Upper lobe of left lung (tissue), 6 donors: ENCODE measurements at regions not wholly inside any gene's neighbourhood (a gene's known extent, or its start where the extent isn't known, plus 50 kb on each side); places are given as distances from the start of the nearest gene placed in this dataset.

ENCODE experiments used
- ATAC-seq, 2 donors: fragments of 200-7000 bp; cut with Tn5 transposase; one replicate each; pipeline ENCODE4 v1.9.1; 2022; ENCODE audit warnings: mild to moderate bottlenecking in 2 of 2, moderate library complexity in 2 of 2; ENCODE audit not compliant: low FRiP score in 2 of 2
- DNase-seq, 2 donors: peaks; one replicate each; pipeline ENCODE4 v3.0.0-alpha.2; 2019 to 2020
- H3K27ac ChIP-seq, 4 donors: fragments of 200-600 bp; sonication (generic); one replicate each; pipeline ENCODE4 v1.5.1; 2016 to 2019
- H3K27me3 ChIP-seq, 4 donors: fragments of 200-600 bp; sonication (generic); one replicate each; pipeline ENCODE4 v1.5.1; 2017 to 2019
- H3K36me3 ChIP-seq, 4 donors: fragments of 200-600 bp; sonication (generic); one replicate each; pipeline ENCODE4 v1.5.1; 2016 to 2019
- H3K4me1 ChIP-seq, 4 donors: fragments of 200-600 bp; sonication (generic); one replicate each; pipeline ENCODE4 v1.5.1; 2018 to 2019
- H3K4me3 ChIP-seq, 4 donors: fragments of 200-600 bp; sonication (generic); one replicate each; pipeline ENCODE4 v1.5.1; 2017 to 2019; ENCODE audit warnings: mild to moderate bottlenecking in 2 of 4, moderate library complexity in 1 of 4
- H3K9me3 ChIP-seq, 4 donors: fragments of 200-600 bp; sonication (generic); one replicate each; pipeline ENCODE4 v1.5.1; 2018 to 2019
- CTCF ChIP-seq, 6 experiments: fragments of 450-650 bp in 4 of 6; fragments of 200-600 bp in 2 of 6; sonication (generic) in 2 of 6; IDR thresholded peaks; one replicate each; pipeline ENCODE4 v1.5.1; 2016 to 2019; ENCODE audit warnings: antibody characterized with exemption in 6 of 6
- EP300 ChIP-seq, 4 donors: sonication (generic); formaldehyde crosslinking; IDR thresholded peaks; one replicate each; pipeline ENCODE4 v1.5.1; 2017; ENCODE audit warnings: antibody characterized with exemption in 4 of 4, control low read depth in 2 of 4
- POLR2A ChIP-seq, 4 donors: fragments of 450-650 bp; IDR thresholded peaks; one replicate each; pipeline ENCODE4 v1.5.1; 2016 to 2017; ENCODE audit warnings: antibody characterized with exemption in 4 of 4, mild to moderate bottlenecking in 2 of 4
- POLR2AphosphoS5 ChIP-seq, 2 donors: sonication (generic); formaldehyde crosslinking; IDR thresholded peaks; one replicate each; pipeline ENCODE4 v1.5.1; 2017; ENCODE audit warnings: antibody characterized with exemption in 2 of 2
- WGBS, 2 donors: methylation state at CpG; one replicate each; pipeline ENCODE4 v1.1.5; 2017 to 2018; 5-methylcytosine and 5-hydroxymethylcytosine counted together
- donor health status: DM: no; HTN: no; CAD: no; lungs with moderate emphysema.
- donor health status: DM: no; HTN: yes; CAD: no; lungs with severe emphysema.

DNA sequence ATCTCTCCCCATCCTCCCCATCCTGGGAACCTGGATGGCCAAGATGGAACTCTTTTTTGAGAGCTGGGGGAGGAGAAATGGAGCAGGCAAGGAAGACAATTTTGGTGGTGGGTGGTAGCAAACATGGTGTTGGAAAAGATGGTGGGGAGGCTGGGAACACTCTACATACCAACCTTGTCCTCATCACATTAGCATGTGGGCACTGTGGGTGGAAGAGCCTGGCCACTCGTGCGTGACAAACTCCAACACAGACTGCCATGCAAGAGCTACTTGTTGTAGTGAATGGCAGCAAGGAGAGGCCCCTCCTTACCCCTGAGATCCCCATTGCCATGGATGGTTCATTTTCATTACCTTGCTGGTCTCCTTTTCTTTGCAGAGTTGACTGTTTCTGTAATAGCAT lies 262.6 kb downstream of the RPLP1 start:
- WGBS, 2 donors, result 47 to 57% methylated on average over 2 of the region's 2 CpGs
- TF ChIP-seq POLR2AphosphoS5 (IDR thresholded peaks at IDR 0.05) (no peak), CTCF (IDR thresholded peaks at IDR 0.05) (no peak), EP300 (IDR thresholded peaks at IDR 0.05) (no peak)
- no peak overlapping the region for H3K27ac ChIP-seq

GRCh38 chr15:69718436-69718835 lies 265.8 kb downstream of the RPLP1 start:
- 73 to 90% methylated on average over 2 of the region's 2 CpGs for WGBS, 2 donors
- H3K4me3 ChIP-seq, result no peak overlapping the region

More for the DNA sequence above, 262.6 kb downstream of the RPLP1 start:
- DNase-seq (no peak), ATAC-seq (no peak)
- no peaks in the 10 kb centered on the region for H3K27me3 ChIP-seq
- no peaks in the 10 kb centered on the region for H3K36me3 ChIP-seq
- peaks cover 4 to 12% (median 11%) of the 10 kb centered on the region in 4 donors for H3K4me1 ChIP-seq
- no peaks in the 10 kb centered on the region for H3K9me3 ChIP-seq
- H3K4me3 ChIP-seq, result no peak overlapping the region

DNA sequence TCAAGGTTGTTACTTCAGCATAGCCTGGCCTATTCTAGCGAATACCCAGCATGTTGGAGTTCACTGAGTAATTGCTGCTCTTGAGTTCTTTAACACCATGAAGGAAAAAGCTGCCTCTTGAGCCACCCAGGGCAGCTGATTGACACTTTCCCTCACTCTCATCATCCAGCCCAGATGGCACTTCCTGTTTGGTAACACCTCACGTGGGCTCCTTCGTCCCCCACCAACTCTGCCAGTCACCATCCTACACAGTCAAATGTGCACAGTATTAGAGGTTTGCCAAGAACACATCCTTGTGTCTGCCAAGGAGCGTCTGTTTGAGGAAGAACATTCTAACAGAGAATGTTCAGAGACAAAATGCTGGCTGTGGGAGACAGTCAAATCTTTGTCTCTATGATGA lies 266.3 kb downstream of the RPLP1 start:
- no peaks in the 10 kb centered on the region for H3K27me3 ChIP-seq
- H3K36me3 ChIP-seq, result no peaks in the 10 kb centered on the region
- peak overlapping the region; percentile 67 to 87 (median 74) for H3K27ac ChIP-seq
- H3K4me3 ChIP-seq, result no peak overlapping the region
- no peaks in the 10 kb centered on the region for H3K9me3 ChIP-seq
- TF ChIP-seq POLR2A (IDR thresholded peaks at IDR 0.05) (peak in 1 of 4 donors; percentile 6), POLR2AphosphoS5 (IDR thresholded peaks at IDR 0.05) (peak; percentile 70 to 71), EP300 (IDR thresholded peaks at IDR 0.05) (peak in 2 of 4 donors; percentile 33 to 62), CTCF (IDR thresholded peaks at IDR 0.05) (no peak)
- 44 to 64% methylated on average over 4 of the region's 4 CpGs for WGBS, 2 donors
- ATAC-seq, result peak; percentile 75 to 78
- DNase-seq, result peak in 1 of 2 donors; percentile 75
- peaks cover 7 to 27% (median 16%) of the 10 kb centered on the region in 4 donors for H3K4me1 ChIP-seq

More at GRCh38 chr15:69718436-69718835, 265.8 kb downstream of the RPLP1 start:
- peaks cover 7 to 24% (median 17%) of the 10 kb centered on the region in 4 donors for H3K4me1 ChIP-seq
- TF ChIP-seq CTCF (IDR thresholded peaks at IDR 0.05) (no peak), EP300 (IDR thresholded peaks at IDR 0.05) (no peak), POLR2A (IDR thresholded peaks at IDR 0.05) (no peak), POLR2AphosphoS5 (IDR thresholded peaks at IDR 0.05) (no peak)
- no peaks in the 10 kb centered on the region for H3K36me3 ChIP-seq
- H3K27me3 ChIP-seq, result no peaks in the 10 kb centered on the region
- H3K27ac ChIP-seq, result peak overlapping the region; percentile 67 to 87 (median 74)
- DNase-seq (no peak), ATAC-seq (no peak)
- H3K9me3 ChIP-seq, result no peaks in the 10 kb centered on the region

DNA sequence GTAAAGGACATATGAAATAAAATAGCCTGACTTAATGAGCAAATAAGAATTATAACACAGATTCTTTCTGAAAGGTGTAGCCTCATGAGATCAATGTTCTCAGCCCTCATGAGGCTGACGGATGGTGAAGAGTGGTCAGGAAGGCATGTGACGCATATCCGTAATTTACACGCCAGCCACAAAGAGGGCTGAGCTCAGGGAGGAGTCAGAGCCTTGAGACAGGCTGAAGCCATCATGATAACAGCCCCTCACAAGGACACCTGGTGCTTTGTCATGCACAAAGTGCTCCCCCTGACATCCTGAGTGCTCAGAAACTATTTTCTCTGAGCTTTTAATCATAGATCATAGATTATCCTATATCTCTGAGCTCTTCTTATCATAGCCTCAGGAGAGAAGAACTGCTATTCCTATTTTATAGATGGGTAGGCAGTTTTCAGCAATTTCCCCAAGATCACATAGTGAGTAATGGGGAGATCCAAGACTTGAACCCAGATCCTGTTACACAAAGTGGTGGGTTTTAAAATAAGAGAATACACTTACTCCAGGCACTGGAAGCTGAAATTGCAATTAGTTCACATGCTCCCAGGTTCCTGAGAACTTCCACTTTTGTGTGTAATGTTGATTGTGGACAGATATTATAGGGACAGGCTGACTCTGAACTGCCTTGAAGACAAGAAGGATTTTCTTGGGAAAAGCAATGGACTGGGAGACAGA lies 267.1 kb downstream of the RPLP1 start:
- Histone ChIP-seq H3K9me3 (no peaks in the 10 kb centered on the region), H3K27ac (peak overlapping the region; percentile 67 to 87 (median 74)), H3K4me1 (peaks cover 7 to 27% (median 19%) of the 10 kb centered on the region in 4 donors), H3K36me3 (no peaks in the 10 kb centered on the region), H3K27me3 (no peaks in the 10 kb centered on the region), H3K4me3 (no peak overlapping the region)
- peak in 1 of 2 donors; percentile 72 for DNase-seq
- 49 to 70% methylated on average over 4 of the region's 4 CpGs for WGBS, 2 donors
- TF ChIP-seq EP300 (IDR thresholded peaks at IDR 0.05), result peak in 2 of 4 donors; percentile 7 to 43
- peak in 1 of 4 donors; percentile 47 for TF ChIP-seq POLR2A (IDR thresholded peaks at IDR 0.05)
- TF ChIP-seq CTCF (IDR thresholded peaks at IDR 0.05), result no peak
- TF ChIP-seq POLR2AphosphoS5 (IDR thresholded peaks at IDR 0.05), result peak; percentile 21 to 52
- ATAC-seq, result peak; percentile 63 to 65
